Renal pelvis (tissue), 1 donor: ENCODE measurements at regions not wholly inside any gene's neighbourhood (a gene's known extent, or its start where the extent isn't known, plus 50 kb on each side); places are given as distances from the start of the nearest gene placed in this dataset.

Experiments used
- DNase-seq: peaks from one replicate; pipeline ENCODE4 v3.0.0-alpha.2; 2013

DNA sequence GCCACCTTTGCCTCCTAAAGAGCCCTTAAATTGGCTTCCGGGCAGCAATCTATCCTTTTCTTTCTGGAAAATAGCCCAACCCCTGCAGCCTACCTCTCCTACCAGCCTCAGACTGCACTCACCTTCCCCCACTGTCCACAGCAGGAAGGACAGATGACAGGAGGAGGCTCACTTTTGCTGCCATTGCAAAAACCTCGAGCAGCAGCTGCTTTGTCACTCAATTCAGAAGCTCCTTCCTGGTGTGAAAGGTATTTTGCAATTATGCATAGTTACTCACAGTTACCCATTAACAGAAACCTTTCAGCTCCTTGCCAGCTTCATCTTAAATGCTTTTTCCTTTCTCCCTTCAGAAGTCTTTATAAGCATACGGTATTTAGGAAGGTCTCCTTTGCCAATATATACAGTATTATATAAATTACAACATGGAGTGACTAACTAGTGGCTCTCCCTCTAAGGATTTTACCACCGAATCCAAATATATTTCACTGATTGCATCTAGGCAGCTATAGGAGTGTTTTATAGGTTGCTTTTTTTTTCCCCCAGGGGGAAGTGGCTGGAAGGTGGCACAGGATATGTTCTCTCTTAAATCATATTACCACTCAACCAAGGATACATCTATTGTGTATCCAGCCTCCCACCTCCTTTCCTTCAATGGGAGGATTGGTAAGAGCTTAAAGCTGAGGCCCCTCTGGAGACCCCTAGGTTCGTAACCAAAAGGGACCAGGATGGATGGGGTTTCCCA is 142.1 kb upstream of the IPO9 start:
- DNase-seq: peak; percentile 42

- DNase-seq: no peak
These were observed 140.4 kb upstream of the IPO9 start for GRCh38 chr1:201688514-201688913.

- no peak for DNase-seq
These were observed 139.3 kb upstream of the IPO9 start for GRCh38 chr1:201689647-201690046.

DNA sequence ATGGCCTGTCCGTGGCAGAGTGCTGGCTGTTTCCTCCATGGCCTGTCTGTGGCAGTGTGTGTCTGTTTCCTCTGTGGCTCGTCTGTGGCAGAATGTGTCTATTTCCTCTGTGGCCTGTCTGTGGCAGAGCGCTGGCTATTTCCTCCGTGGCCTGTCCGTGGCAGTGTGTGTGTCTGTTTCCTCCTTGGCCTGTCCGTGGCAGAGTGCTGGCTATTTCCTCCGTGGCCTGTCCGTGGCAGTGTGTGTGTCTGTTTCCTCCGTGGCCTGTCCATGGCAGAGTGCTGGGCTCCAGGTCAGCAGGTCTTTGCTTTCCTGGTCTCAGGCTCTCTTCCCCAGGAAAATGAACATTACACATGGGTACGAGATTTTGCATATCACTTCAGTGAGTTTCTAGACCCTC is 138.4 kb upstream of the IPO9 start:
- no peak for DNase-seq

DNA sequence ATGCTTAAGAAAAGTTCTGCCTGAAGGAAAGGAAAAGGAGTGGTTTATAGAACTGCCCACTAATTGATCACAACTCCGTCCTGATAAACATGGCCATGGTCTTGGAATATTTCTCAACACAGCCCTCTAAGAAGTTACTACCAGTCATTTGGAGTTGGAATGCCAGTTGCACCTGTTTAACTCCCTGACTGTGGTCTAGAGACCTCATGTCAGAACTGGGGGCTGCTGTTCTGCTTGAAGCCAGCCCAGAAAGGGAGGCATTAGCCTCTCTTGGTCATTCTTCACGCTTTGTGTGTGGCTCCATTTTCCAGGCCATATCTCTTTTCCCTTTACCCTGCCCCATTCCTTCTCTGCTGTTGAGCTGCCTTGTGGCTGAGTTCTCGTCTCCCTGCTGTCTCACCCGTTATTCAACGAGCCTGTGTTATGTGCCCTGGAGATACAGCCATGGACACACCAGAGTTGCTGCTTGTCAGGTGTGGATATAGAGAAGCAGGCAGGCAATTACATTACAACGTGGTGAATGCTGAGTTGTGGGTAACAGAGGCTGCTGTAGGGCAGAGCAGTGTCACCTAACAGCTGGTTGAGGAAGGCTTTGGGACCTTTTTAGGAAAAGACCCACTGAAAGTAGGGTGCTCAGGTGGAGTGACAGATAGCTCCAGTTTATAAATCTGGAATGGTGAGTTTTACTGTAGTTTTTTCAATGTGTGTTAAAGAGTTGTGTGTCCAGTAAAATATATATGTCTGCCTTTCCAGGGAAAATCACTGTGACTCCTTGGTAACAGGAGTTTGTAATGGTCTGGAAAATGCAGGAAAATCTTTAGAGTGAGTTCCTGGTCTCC is 137.0 kb upstream of the IPO9 start:
- no peak for DNase-seq

- DNase-seq: no peak
These were observed 136.2 kb upstream of the IPO9 start for GRCh38 chr1:201692555-201693394.

DNA sequence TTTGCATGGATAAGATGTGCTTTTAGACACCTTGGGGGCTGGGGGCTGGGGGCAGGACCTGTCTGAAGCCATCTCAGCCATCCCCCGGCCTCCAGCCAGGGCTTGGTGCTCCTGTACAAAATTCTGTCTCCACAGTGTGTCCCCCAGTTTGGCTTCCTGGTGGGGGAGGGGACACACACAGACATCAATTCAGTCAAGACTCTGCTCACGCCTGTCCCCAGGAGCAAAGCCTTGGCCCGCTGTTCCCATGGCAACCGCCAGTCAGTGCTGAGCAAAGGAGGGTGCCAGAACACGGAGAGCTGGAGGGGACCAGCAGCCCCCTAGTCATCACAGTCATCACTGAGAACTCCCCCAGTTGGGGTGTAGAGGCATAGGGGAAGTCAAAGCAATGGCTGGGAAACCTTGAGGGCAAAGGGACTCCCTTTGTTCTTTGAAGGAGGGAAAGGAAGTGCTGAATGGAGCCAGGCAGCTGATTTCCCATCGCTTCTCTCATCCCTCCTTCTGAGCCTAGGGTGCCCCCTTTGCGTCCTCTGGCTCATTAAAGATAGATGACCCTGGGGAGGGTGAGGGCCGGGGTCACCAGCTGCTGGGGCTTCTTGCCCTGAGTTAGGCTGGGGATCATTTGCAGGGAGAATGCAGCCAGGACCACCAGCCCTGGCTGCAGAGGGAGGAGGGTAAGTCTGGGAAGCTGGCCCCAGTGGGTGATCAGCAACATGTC is 134.9 kb upstream of the IPO9 start:
- DNase-seq: no peak

- DNase-seq: no peak
These were observed 134.2 kb upstream of the IPO9 start for GRCh38 chr1:201694608-201695335.

DNA sequence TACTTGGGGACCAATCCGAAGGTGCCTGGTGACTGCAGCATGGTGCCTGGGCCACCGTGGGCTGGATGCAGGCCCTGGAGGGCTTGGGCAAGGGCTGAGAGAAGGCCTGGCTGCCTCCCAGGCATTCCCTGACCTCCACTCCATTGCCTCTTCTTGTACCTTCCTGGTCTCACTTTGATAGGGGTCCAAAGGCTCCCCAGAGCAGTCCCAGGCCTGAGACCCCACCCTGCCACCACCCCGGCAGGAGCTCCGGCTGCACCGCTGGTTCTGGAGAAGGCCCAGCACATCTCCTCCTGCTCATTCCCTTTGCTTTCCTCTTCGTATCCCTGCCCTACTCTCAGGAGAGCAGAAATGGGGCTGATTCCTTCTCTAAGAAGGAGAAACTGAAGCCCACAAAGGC is 133.3 kb upstream of the IPO9 start:
- DNase-seq: no peak

GRCh38 chr1:201696217-201696761 is 132.7 kb upstream of the IPO9 start:
- DNase-seq: no peak

GRCh38 chr1:201697174-201697573 is 131.8 kb upstream of the IPO9 start:
- DNase-seq: no peak

- DNase-seq: no peak
These were observed 127.1 kb upstream of the IPO9 start for GRCh38 chr1:201701831-201702230.

DNA sequence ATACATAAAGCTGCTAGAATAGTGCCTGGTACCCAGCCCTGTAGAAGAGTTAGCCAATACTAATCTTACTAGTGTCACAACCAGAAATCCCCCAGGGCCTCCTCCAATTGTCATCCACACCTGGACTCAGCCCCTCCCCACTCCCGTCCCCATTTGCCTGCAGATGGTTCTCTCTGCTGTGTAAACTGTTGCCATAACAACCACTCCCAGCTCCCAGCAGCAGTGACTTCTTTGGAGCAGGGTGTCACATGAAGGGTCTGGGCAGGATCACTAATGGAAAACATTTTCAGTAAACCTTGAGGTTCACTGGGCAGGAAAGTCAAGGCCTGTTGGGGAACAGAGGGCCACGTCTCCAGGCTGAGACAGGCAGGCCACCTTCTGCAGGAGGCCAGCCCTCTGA is 126.0 kb upstream of the IPO9 start:
- no peak for DNase-seq

DNA sequence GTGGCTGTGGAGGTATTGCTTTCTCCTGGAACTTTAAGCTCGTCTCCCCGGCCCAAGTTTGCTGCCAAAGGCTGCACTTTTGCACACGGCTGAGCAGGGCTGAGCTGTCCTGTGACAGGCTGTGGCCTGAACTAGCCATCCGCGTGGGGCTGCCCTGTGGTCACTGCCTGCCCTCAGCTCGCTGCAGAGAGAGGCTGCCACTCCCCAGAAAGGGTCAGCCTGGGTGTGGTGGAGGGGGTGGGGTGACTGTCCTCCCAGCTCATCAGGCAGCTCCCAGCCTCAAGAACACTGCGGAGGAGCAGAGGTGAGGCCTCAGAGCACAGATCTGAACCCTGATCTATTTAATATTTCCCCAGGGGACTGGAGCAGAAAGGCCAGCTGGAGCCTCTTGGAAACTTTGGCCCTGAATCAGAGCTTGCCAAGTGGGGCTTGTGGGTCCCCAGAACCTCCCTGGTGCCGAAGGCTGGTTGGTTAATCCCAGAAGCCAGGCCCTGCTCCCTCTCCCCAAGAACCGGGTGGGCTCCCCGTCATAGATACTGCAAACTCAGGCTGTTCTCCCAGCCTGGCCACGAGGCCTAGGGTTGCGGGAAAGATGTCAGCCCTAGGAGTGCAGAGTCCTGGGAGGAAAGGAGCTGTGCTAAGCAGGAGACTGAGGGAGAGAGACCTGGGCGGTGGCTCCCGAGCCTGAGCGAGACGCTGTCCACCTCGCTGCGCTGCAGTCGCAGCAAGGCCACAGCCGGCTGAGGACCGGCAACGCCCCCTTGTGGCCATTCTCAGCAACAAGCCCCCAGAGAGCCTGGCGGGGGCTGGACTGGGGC is 125.1 kb upstream of the IPO9 start:
- peak; percentile 76 for DNase-seq

- DNase-seq: no peak
These were observed 124.5 kb upstream of the IPO9 start for GRCh38 chr1:201704439-201704792.

DNA sequence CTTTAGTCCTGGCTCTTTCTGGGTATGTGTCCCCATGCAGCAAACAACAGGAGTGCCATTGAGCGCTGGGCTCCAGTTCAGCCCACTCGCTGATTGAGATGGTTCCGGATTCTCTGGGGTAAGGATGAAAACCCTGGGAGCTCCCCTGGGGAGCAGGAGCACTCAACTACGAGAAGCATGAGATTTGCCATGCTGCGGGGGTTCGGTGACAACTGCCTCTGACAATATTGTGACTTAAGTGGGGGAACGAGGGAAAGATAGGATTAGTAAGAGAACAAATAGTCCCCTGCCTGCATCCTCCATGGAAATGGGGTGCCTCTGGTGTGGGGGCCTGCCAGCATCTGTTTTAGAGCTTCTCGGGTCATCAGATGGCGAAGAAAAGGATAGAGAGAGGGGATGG is 123.6 kb upstream of the IPO9 start:
- DNase-seq: no peak

DNA sequence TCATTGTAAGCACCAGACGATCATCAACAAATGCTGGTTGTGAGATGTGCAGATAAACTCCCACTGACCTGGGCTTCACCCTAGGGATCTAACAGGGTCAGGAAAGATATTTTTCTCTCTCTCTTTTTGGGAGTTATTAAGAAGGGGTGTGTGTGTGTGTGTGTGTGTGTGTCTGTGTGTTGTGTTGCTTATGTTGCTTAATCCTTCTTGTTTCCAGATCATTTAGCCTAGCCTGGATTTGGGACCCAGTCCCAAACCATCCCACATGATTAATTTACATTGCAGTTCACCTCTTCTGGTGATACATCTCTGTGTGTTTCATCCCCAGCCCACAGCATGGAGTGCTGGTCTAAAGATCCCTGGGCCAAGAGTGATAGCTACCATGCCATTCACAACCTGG is 122.8 kb upstream of the IPO9 start:
- DNase-seq: no peak

- no peak for DNase-seq
These were observed 121.9 kb upstream of the IPO9 start for GRCh38 chr1:201707027-201707426.

DNA sequence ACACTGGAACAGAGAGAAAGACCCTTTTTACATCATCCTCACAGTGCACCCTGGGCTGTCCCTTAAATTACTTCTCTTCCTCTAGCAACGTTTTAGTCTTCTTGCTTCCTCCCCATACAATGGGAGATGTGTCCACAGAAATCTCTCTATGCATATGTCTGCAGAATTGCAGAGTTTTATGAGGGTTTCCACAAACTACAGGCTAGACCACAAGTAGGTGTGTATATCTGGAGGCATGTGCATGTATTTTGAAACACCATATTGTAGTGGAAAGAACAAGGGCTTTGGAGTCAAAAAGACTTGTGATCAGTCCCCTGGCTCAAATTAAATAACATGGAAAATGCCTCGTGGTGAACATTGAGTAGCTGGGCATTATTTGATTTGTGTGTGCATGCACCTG is 121.3 kb upstream of the IPO9 start:
- no peak for DNase-seq

DNA sequence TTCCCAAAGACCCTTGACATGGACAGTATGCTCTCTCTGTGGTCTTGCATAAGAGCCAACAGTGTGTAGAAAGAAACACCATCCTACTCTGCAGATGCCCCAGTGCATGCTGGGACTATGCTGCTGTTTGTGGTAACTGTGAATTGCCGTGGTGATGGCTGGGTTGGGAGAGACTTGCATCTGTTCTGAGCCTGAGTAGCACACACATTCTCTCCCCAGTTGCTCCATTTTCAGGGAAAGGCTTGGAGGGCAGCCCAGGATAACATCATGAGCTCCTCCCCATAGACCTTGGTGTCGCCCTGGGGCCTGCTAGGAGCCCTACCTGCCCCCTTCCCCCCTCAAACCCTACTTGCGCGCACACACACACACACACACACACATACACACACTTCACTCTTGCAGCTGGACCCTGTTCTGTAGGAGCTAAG is 120.9 kb upstream of the IPO9 start:
- DNase-seq: no peak
